K562 (cell line): ENCODE measurements at regions not wholly inside any gene's neighbourhood (a gene's known extent, or its start where the extent isn't known, plus 50 kb on each side); places are given as distances from the start of the nearest gene placed in this dataset.

Experiments
- BACH1 ChIP-seq: fragments of 200-800 bp; sonication (Bioruptor generic); IDR thresholded peaks from 2 replicates; pipeline ENCODE4 v1.6.1; 2016; ENCODE audit warnings: missing genetic modification characterization, missing compliant biosample characterization
- CREB1 ChIP-seq, 2 experiments: sonication (generic) in 1 of 2; formaldehyde crosslinking in 1 of 2; IDR thresholded peaks; 2 replicates each; pipeline versions ENCODE4 v1.6.1 to v1.8.0; 2012 to 2022; ENCODE audit warnings: inconsistent platforms in 1 of 2, mild to moderate bottlenecking in 1 of 2, missing genetic modification reagents in 1 of 2, moderate library complexity in 1 of 2
- CXXC5 ChIP-seq: fragments of 250-450 bp; sonication (Bioruptor Pico); IDR thresholded peaks from 2 replicates; pipeline ENCODE4 v1.8.0; 2022; ENCODE audit warnings: inconsistent platforms, mild to moderate bottlenecking, moderate library complexity
- DMBX1 ChIP-seq: fragments of 250-450 bp; sonication (Bioruptor Pico); IDR thresholded peaks from 2 replicates; pipeline ENCODE4 v1.8.0; 2022; ENCODE audit warnings: inconsistent platforms, mild to moderate bottlenecking, moderate library complexity, borderline replicate concordance
- FOXJ2 ChIP-seq: fragments of 200-800 bp; sonication (Bioruptor generic); IDR thresholded peaks from 2 replicates; pipeline ENCODE4 v1.6.1; 2016; ENCODE audit warnings: missing genetic modification characterization, missing compliant biosample characterization
- HEY1 ChIP-seq: fragments of 250-450 bp; sonication (Bioruptor Pico); IDR thresholded peaks from 2 replicates; pipeline ENCODE4 v1.5.0; 2020; ENCODE audit warnings: mild to moderate bottlenecking, moderate library complexity, borderline replicate concordance
- HNRNPLL ChIP-seq: fragments of 200-400 bp; formaldehyde crosslinking; IDR thresholded peaks from 2 replicates; pipeline ENCODE4 v1.6.1; 2017; ENCODE audit warnings: low read length, low read depth, mild to moderate bottlenecking; ENCODE audit not compliant: poor library complexity, severe bottlenecking
- NFIX ChIP-seq: fragments of 250-450 bp; sonication (Bioruptor Pico); IDR thresholded peaks from 2 replicates; pipeline ENCODE4 v1.4.0; 2020; ENCODE audit warnings: low read depth, mild to moderate bottlenecking, moderate library complexity
- SNIP1 ChIP-seq: fragments of 450-650 bp; IDR thresholded peaks from 2 replicates; pipeline ENCODE4 v1.7.1; 2017; ENCODE audit warnings: low read depth, mild to moderate bottlenecking
- SRSF9 ChIP-seq: fragments of 200-400 bp; formaldehyde crosslinking; IDR thresholded peaks from 2 replicates; pipeline ENCODE4 v1.6.1; 2017; ENCODE audit warnings: low read depth, low read length, borderline replicate concordance
- TBP ChIP-seq: optimal IDR thresholded peaks from 2 replicates; pipeline ENCODE3; 2011; ENCODE audit warnings: low read depth, low read length, improper control_type of control experiment
- ZNF121 ChIP-seq: sonication (generic); formaldehyde crosslinking; conservative IDR thresholded peaks from 2 replicates; pipeline ENCODE4 v1.8.0; 2022; ENCODE audit warnings: missing genetic modification reagents
- ZNF174 ChIP-seq: fragments of 250-450 bp; sonication (Bioruptor Pico); IDR thresholded peaks from 2 replicates; pipeline ENCODE4 v1.4.0; 2020; ENCODE audit warnings: mild to moderate bottlenecking
- ZNF586 ChIP-seq: fragments of 450-650 bp; formaldehyde crosslinking; conservative IDR thresholded peaks from 2 replicates; pipeline ENCODE4 v1.4.0; 2020; ENCODE audit warnings: mild to moderate bottlenecking, moderate library complexity
- TF ChIP-seq, protein P1 (sequence below): fragments of 250-450 bp; sonication (Bioruptor Pico); IDR thresholded peaks from 2 replicates; pipeline ENCODE4 v1.4.0; 2020
- TF ChIP-seq, protein P2 (sequence below), 3 experiments: fragments of 200-800 bp in 1 of 3; fragments of 250-450 bp in 1 of 3; fragments of 450-650 bp in 1 of 3; sonication (Bioruptor Pico) in 1 of 3; sonication (Bioruptor generic) in 1 of 3; formaldehyde crosslinking in 1 of 3; IDR thresholded peaks; 2 replicates each; pipeline versions ENCODE4 v1.6.1 to v1.8.0; 2016 to 2022; ENCODE audit warnings: mild to moderate bottlenecking in 2 of 3, missing genetic modification characterization in 2 of 3, missing compliant biosample characterization in 1 of 3, moderate library complexity in 1 of 3
- TF ChIP-seq, protein P3 (sequence below): fragments of 450-650 bp; formaldehyde crosslinking; IDR thresholded peaks from 2 replicates; pipeline ENCODE4 v1.4.0; 2022; ENCODE audit warnings: missing genetic modification characterization

GRCh38 chr12:9367201-9367600 is 159.0 kb upstream of the PZP start (continued):
- TF ChIP-seq, protein P1, sequence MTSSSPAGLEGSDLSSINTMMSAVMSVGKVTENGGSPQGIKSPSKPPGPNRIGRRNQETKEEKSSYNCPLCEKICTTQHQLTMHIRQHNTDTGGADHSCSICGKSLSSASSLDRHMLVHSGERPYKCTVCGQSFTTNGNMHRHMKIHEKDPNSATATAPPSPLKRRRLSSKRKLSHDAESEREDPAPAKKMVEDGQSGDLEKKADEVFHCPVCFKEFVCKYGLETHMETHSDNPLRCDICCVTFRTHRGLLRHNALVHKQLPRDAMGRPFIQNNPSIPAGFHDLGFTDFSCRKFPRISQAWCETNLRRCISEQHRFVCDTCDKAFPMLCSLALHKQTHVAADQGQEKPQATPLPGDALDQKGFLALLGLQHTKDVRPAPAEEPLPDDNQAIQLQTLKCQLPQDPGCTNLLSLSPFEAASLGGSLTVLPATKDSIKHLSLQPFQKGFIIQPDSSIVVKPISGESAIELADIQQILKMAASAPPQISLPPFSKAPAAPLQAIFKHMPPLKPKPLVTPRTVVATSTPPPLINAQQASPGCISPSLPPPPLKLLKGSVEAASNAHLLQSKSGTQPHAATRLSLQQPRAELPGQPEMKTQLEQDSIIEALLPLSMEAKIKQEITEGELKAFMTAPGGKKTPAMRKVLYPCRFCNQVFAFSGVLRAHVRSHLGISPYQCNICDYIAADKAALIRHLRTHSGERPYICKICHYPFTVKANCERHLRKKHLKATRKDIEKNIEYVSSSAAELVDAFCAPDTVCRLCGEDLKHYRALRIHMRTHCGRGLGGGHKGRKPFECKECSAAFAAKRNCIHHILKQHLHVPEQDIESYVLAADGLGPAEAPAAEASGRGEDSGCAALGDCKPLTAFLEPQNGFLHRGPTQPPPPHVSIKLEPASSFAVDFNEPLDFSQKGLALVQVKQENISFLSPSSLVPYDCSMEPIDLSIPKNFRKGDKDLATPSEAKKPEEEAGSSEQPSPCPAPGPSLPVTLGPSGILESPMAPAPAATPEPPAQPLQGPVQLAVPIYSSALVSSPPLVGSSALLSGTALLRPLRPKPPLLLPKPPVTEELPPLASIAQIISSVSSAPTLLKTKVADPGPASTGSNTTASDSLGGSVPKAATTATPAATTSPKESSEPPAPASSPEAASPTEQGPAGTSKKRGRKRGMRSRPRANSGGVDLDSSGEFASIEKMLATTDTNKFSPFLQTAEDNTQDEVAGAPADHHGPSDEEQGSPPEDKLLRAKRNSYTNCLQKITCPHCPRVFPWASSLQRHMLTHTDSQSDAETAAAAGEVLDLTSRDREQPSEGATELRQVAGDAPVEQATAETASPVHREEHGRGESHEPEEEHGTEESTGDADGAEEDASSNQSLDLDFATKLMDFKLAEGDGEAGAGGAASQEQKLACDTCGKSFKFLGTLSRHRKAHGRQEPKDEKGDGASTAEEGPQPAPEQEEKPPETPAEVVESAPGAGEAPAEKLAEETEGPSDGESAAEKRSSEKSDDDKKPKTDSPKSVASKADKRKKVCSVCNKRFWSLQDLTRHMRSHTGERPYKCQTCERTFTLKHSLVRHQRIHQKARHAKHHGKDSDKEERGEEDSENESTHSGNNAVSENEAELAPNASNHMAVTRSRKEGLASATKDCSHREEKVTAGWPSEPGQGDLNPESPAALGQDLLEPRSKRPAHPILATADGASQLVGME (CRISPR knock-in tag): peak; percentile 38; the same call in 1 of the 2 replicates
- TF ChIP-seq ZNF586 (CRISPR knock-in tag): no peak
- TF ChIP-seq, protein P2, sequence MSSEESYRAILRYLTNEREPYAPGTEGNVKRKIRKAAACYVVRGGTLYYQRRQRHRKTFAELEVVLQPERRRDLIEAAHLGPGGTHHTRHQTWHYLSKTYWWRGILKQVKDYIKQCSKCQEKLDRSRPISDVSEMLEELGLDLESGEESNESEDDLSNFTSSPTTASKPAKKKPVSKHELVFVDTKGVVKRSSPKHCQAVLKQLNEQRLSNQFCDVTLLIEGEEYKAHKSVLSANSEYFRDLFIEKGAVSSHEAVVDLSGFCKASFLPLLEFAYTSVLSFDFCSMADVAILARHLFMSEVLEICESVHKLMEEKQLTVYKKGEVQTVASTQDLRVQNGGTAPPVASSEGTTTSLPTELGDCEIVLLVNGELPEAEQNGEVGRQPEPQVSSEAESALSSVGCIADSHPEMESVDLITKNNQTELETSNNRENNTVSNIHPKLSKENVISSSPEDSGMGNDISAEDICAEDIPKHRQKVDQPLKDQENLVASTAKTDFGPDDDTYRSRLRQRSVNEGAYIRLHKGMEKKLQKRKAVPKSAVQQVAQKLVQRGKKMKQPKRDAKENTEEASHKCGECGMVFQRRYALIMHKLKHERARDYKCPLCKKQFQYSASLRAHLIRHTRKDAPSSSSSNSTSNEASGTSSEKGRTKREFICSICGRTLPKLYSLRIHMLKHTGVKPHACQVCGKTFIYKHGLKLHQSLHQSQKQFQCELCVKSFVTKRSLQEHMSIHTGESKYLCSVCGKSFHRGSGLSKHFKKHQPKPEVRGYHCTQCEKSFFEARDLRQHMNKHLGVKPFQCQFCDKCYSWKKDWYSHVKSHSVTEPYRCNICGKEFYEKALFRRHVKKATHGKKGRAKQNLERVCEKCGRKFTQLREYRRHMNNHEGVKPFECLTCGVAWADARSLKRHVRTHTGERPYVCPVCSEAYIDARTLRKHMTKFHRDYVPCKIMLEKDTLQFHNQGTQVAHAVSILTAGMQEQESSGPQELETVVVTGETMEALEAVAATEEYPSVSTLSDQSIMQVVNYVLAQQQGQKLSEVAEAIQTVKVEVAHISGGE (CRISPR knock-in tag; IDR thresholded peaks at IDR 0.05): peak in 1 of 3 experiments; percentile 64; a peak in 2 of 6 replicates
- no peak for TF ChIP-seq ZNF174 (CRISPR knock-in tag)
- no peak for TF ChIP-seq SRSF9
- TF ChIP-seq BACH1: peak; percentile 43
- TF ChIP-seq, protein P3, sequence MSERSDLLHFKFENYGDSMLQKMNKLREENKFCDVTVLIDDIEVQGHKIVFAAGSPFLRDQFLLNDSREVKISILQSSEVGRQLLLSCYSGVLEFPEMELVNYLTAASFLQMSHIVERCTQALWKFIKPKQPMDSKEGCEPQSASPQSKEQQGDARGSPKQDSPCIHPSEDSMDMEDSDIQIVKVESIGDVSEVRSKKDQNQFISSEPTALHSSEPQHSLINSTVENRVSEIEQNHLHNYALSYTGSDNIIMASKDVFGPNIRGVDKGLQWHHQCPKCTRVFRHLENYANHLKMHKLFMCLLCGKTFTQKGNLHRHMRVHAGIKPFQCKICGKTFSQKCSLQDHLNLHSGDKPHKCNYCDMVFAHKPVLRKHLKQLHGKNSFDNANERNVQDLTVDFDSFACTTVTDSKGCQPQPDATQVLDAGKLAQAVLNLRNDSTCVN (CRISPR knock-in tag): no peak
- TF ChIP-seq CXXC5 (CRISPR knock-in tag): peak; percentile 22; the same call in 1 of the 2 replicates
- peak; percentile 40; the same call in 1 of the 2 replicates for TF ChIP-seq DMBX1 (CRISPR knock-in tag)
- TF ChIP-seq HNRNPLL: peak; percentile 27
- no peak for TF ChIP-seq NFIX (CRISPR knock-in tag)
- TF ChIP-seq SNIP1: no peak
- TF ChIP-seq HEY1 (CRISPR knock-in tag): no peak
- no peak for TF ChIP-seq FOXJ2
- no peak for TF ChIP-seq ZNF121 (CRISPR knock-in tag)
- no peak for TF ChIP-seq TBP
- no peak for TF ChIP-seq CREB1 (IDR thresholded peaks at IDR 0.05)
- no peak for TF ChIP-seq CREB1 (CRISPR knock-in tag; IDR thresholded peaks at IDR 0.05)
